Hepatocyte (in vitro differentiated cells): ENCODE measurements at regions not wholly inside any gene's neighbourhood (a gene's known extent, or its start where the extent isn't known, plus 50 kb on each side); places are given as distances from the start of the nearest gene placed in this dataset.

ENCODE experiments used
- EZH2 ChIP-seq: fragments of 200-600 bp; sonication (generic); IDR thresholded peaks from 2 replicates; pipeline ENCODE4 v1.6.1; 2016; ENCODE audit warnings: antibody characterized with exemption, mild to moderate bottlenecking, borderline replicate concordance
- EZH2phosphoT487 ChIP-seq: fragments of 200-600 bp; sonication (generic); IDR thresholded peaks from one replicate; pipeline ENCODE4 v1.6.1; 2018; ENCODE audit warnings: antibody characterized with exemption, mild to moderate bottlenecking, low read depth, moderate library complexity; ENCODE audit not compliant: unreplicated experiment, severe bottlenecking
- TF ChIP-seq, protein P1 (sequence below): fragments of 200-600 bp; sonication (generic); IDR thresholded peaks from 2 replicates; pipeline ENCODE4 v1.5.1; 2016; ENCODE audit warnings: antibody characterized with exemption, mild to moderate bottlenecking; ENCODE audit not compliant: poor library complexity

DNA sequence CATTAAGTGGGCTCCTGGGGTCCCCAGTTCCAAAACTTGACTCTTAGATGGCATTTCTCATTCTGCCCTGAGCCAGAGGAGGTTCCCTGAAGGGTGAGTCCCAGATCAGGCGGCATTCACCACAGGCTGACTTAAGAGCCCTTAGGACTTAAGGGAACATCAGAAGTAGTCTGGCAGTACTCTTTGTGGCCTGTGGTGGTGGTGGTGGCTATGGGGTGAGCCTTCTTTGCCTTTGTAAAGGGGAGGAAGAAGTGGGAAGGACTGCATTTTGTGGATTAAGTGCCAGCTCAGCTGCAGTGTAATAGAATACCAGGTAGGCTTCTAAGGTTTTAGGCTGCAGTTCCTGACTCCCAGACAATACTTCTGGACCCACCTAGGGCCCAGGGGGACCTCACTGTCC, 186.5 kb upstream of the KCTD3 start:
- TF ChIP-seq, protein P1, sequence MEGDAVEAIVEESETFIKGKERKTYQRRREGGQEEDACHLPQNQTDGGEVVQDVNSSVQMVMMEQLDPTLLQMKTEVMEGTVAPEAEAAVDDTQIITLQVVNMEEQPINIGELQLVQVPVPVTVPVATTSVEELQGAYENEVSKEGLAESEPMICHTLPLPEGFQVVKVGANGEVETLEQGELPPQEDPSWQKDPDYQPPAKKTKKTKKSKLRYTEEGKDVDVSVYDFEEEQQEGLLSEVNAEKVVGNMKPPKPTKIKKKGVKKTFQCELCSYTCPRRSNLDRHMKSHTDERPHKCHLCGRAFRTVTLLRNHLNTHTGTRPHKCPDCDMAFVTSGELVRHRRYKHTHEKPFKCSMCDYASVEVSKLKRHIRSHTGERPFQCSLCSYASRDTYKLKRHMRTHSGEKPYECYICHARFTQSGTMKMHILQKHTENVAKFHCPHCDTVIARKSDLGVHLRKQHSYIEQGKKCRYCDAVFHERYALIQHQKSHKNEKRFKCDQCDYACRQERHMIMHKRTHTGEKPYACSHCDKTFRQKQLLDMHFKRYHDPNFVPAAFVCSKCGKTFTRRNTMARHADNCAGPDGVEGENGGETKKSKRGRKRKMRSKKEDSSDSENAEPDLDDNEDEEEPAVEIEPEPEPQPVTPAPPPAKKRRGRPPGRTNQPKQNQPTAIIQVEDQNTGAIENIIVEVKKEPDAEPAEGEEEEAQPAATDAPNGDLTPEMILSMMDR: no peak
- TF ChIP-seq EZH2phosphoT487 (no peak), EZH2 (no peak)
